GM23248 (cell line): ENCODE measurements at regions not wholly inside any gene's neighbourhood (a gene's known extent, or its start where the extent isn't known, plus 50 kb on each side); places are given as distances from the start of the nearest gene placed in this dataset.

Source experiments
- DNase-seq: peaks from one replicate; pipeline ENCODE4 v3.0.0-alpha.2; 2015
- H2AFZ ChIP-seq: fragments of 200-600 bp; sonication (generic); 2 replicates; pipeline ENCODE4 v1.6.1; 2016; ENCODE audit warnings: antibody characterized with exemption
- H3F3A ChIP-seq: fragments of 200-600 bp; sonication (generic); 2 replicates; pipeline ENCODE4 v1.6.1; 2016; ENCODE audit warnings: mild to moderate bottlenecking, antibody characterized with exemption, mixed run types; ENCODE audit not compliant: insufficient read depth
- H3K27ac ChIP-seq: fragments of 200-600 bp; sonication (generic); 2 replicates; pipeline ENCODE4 v1.5.1; 2016; ENCODE audit warnings: mild to moderate bottlenecking
- H3K27me3 ChIP-seq: fragments of 200-600 bp; sonication (generic); replicated peaks from 2 replicates; pipeline ENCODE4 v1.6.1; 2016; ENCODE audit warnings: mild to moderate bottlenecking; ENCODE audit not compliant: insufficient read depth
- H3K36me3 ChIP-seq: fragments of 200-600 bp; sonication (generic); 2 replicates; pipeline ENCODE4 v1.6.1; 2016; ENCODE audit warnings: low read depth, mild to moderate bottlenecking
- H3K4me1 ChIP-seq: fragments of 200-600 bp; sonication (generic); 2 replicates; pipeline ENCODE4 v1.6.1; 2016; ENCODE audit warnings: mild to moderate bottlenecking; ENCODE audit not compliant: insufficient read depth
- H3K4me2 ChIP-seq: fragments of 200-600 bp; sonication (generic); one replicate; pipeline ENCODE4 v1.6.1; 2016; ENCODE audit warnings: mild to moderate bottlenecking; ENCODE audit not compliant: unreplicated experiment
- H3K4me3 ChIP-seq: fragments of 200-600 bp; sonication (generic); 2 replicates; pipeline ENCODE4 v1.5.1; 2016; ENCODE audit warnings: mild to moderate bottlenecking
- H3K79me2 ChIP-seq: fragments of 200-600 bp; sonication (generic); 2 replicates; pipeline ENCODE4 v1.6.1; 2016; ENCODE audit warnings: mild to moderate bottlenecking; ENCODE audit not compliant: insufficient read depth
- H3K9ac ChIP-seq: fragments of 200-600 bp; sonication (generic); 2 replicates; pipeline ENCODE4 v1.6.1; 2016; ENCODE audit warnings: mild to moderate bottlenecking
- H3K9me2 ChIP-seq: fragments of 200-600 bp; sonication (generic); 2 replicates; pipeline ENCODE4 v1.6.1; 2016; ENCODE audit warnings: mixed run types, mild to moderate bottlenecking, moderate library complexity; ENCODE audit not compliant: insufficient read depth
- H3K9me3 ChIP-seq: fragments of 200-600 bp; sonication (generic); one replicate; pipeline ENCODE4 v1.6.1; 2017; ENCODE audit warnings: low read depth
- H4K20me1 ChIP-seq: fragments of 200-600 bp; sonication (generic); 2 replicates; pipeline ENCODE4 v1.6.0; 2016; ENCODE audit not compliant: insufficient read depth
- EZH2 ChIP-seq: fragments of 200-600 bp; sonication (generic); IDR thresholded peaks from 2 replicates; pipeline ENCODE4 v1.6.1; 2018; ENCODE audit warnings: antibody characterized with exemption, mild to moderate bottlenecking; ENCODE audit not compliant: insufficient read depth, poor library complexity, severe bottlenecking
- EZH2phosphoT487 ChIP-seq: fragments of 200-600 bp; sonication (generic); IDR thresholded peaks from 2 replicates; pipeline ENCODE4 v1.6.1; 2018; ENCODE audit warnings: antibody characterized with exemption, moderate library complexity, mild to moderate bottlenecking, low read depth; ENCODE audit not compliant: insufficient read depth
- WGBS, 2 experiments: methylation state at CpG; one replicate each; pipeline ENCODE4 v1.1.6; 2015 to 2017; ENCODE audit warnings: low lambda C conversion rate in 2 of 2, low coverage in 1 of 2; ENCODE audit errors: missing lambda C conversion rate in 2 of 2; 5-methylcytosine and 5-hydroxymethylcytosine counted together
- in situ Hi-C: fragments of 300-500 bp; cut with MboI; formaldehyde crosslinking; loops from 2 replicates; pipeline ENCODE4 v1.15.0; 2020

DNA sequence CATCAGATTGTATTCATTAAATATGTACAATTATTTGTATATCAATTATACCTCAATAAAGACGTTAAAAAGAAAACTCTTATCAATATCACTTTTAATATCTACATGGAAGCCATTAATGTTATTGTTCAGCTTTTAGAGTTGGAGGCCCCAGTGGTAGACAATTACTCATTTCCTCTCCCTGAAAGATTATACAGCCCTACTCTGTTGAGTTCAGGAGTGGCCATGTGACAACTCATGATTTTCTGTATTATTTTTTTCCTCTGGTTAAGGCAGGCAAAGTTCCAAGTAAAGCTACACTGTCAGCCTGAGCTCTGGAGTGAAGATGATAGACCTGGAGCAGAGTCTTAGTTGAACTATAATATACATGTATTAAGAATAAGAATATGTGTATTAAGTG, 247.9 kb upstream of the B3GALT2 start:
- Histone ChIP-seq H3K4me3 (no peak overlapping the region), H3K79me2 (no peaks in the 10 kb centered on the region), H3F3A (no peaks in the 10 kb centered on the region), H3K36me3 (no peaks in the 10 kb centered on the region), H3K27ac (no peak overlapping the region), H3K9ac (no peak overlapping the region), H3K4me1 (no peaks in the 10 kb centered on the region), H4K20me1 (no peaks in the 10 kb centered on the region), H3K4me2 (no peak overlapping the region), H3K27me3 (no peaks in the 10 kb centered on the region), H2AFZ (no peak overlapping the region), H3K9me2 (no peaks in the 10 kb centered on the region), H3K9me3 (no peaks in the 10 kb centered on the region)
- no peak for DNase-seq
- TF ChIP-seq EZH2 (no peak), EZH2phosphoT487 (no peak)
- in situ Hi-C loops, result no loop called here
- 43 to 47% methylated on average over 1 of the region's 1 CpG for WGBS, 2 experiments

DNA sequence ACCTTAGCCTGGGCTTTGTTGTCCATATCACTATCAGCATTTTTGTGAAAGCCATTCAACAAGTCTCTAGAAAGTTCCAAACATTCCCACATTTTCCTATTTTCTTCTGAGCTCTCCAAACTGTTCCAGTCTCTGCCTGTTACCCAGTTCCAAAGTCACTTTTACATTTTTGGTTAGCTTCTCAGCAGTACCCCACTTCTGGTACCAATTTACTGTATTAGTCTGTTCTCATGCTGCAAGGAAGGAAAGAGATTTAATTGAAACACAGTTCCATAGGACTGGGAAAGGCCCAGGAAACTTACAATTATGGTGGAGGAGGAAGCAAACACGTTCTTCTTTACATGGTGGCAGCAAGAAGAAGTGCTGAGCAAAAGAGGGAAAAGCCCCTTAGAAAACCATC, 247.2 kb upstream of the B3GALT2 start:
- Histone ChIP-seq H3K4me1 (no peaks in the 10 kb centered on the region), H3K27ac (no peak overlapping the region), H3K27me3 (no peaks in the 10 kb centered on the region), H3K9me3 (no peaks in the 10 kb centered on the region), H3K79me2 (no peaks in the 10 kb centered on the region), H3K4me2 (no peak overlapping the region), H3K9me2 (no peaks in the 10 kb centered on the region), H3F3A (no peaks in the 10 kb centered on the region), H4K20me1 (no peaks in the 10 kb centered on the region), H2AFZ (no peak overlapping the region), H3K4me3 (no peak overlapping the region), H3K36me3 (no peaks in the 10 kb centered on the region), H3K9ac (no peak overlapping the region)
- no peak for DNase-seq
- no peak for TF ChIP-seq EZH2phosphoT487
- no peak for TF ChIP-seq EZH2
- WGBS, 2 experiments, result 5 to 17% methylated on average over 1 of the region's 1 CpG
- in situ Hi-C loops, result no loop called here

GRCh38 chr1:193432979-193433587, 246.7 kb upstream of the B3GALT2 start:
- H3K4me3 ChIP-seq, result no peak overlapping the region
- H3K79me2 ChIP-seq, result no peaks in the 10 kb centered on the region
- TF ChIP-seq EZH2phosphoT487 (no peak), EZH2 (no peak)
- H3K27me3 ChIP-seq, result no peaks in the 10 kb centered on the region
- no peaks in the 10 kb centered on the region for H3F3A ChIP-seq
- H3K9ac ChIP-seq, result no peak overlapping the region
- no peaks in the 10 kb centered on the region for H3K4me1 ChIP-seq
- WGBS, 2 experiments, result 17 to 35% methylated on average over 3 of the region's 3 CpGs
- H3K27ac ChIP-seq, result no peak overlapping the region
- no peak for DNase-seq
- in situ Hi-C loops, result no loop called here
- H3K9me2 ChIP-seq, result no peaks in the 10 kb centered on the region
- H2AFZ ChIP-seq, result no peak overlapping the region
- H3K4me2 ChIP-seq, result no peak overlapping the region
- H3K36me3 ChIP-seq, result no peaks in the 10 kb centered on the region
- H3K9me3 ChIP-seq, result no peaks in the 10 kb centered on the region
- H4K20me1 ChIP-seq, result no peaks in the 10 kb centered on the region

DNA sequence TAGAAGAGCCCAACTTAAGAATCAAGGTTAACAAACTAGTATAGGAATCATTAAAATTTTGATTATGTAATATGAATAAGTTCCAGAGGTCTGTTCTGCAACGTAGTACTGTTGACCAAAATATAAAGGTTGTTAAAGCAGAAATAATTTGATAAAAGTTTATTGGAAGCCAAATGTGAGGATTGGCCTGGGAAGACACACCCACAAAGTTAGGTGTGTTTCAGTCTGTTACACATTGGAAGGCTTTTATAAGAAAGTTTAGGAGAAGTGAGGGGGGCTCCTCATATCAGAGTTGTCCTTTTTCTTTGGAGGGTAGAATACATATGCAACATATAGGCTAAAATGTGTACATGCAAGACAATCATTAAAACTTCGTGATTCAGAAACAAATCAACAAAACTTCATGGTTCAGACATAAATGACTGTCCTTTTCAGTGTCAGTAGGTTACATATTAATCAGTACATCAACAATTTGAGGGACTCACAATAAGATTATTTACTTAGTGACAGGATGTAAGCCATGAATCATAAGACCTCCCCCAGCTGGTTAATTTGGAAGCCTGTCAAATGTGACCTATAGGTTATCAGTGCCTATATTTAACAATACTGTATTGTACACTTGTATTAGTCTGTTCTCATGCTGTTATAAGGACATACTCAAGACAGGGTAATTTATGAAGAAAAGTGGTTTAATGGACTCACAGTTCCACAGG, 245.0 kb upstream of the B3GALT2 start:
- Histone ChIP-seq H3K9ac (no peak overlapping the region), H3K36me3 (no peaks in the 10 kb centered on the region), H3K4me2 (no peak overlapping the region), H4K20me1 (no peaks in the 10 kb centered on the region), H3K4me1 (no peaks in the 10 kb centered on the region), H3K9me2 (no peaks in the 10 kb centered on the region), H3K4me3 (no peak overlapping the region), H2AFZ (no peak overlapping the region), H3F3A (no peaks in the 10 kb centered on the region), H3K27me3 (no peaks in the 10 kb centered on the region), H3K9me3 (no peaks in the 10 kb centered on the region), H3K79me2 (no peaks in the 10 kb centered on the region), H3K27ac (no peak overlapping the region)
- no peak for DNase-seq
- in situ Hi-C loops, result no loop called here
- TF ChIP-seq EZH2 (no peak), EZH2phosphoT487 (no peak)
- 3 to 5% methylated on average over 2 of the region's 2 CpGs for WGBS, 2 experiments

- no peaks in the 10 kb centered on the region for H3K36me3 ChIP-seq
- H3K4me2 ChIP-seq, result no peak overlapping the region
- in situ Hi-C loops, result no loop called here
- no peak overlapping the region for H3K4me3 ChIP-seq
- no peaks in the 10 kb centered on the region for H3K4me1 ChIP-seq
- H3K9ac ChIP-seq, result no peak overlapping the region
- no peak for DNase-seq
- no peaks in the 10 kb centered on the region for H4K20me1 ChIP-seq
- H3F3A ChIP-seq, result no peaks in the 10 kb centered on the region
- no peaks in the 10 kb centered on the region for H3K9me2 ChIP-seq
- no peak for TF ChIP-seq EZH2phosphoT487
- no peak for TF ChIP-seq EZH2
- H3K9me3 ChIP-seq, result no peaks in the 10 kb centered on the region
- 74 to 82% methylated on average over 2 of the region's 2 CpGs for WGBS, 2 experiments
- no peak overlapping the region for H3K27ac ChIP-seq
- H2AFZ ChIP-seq, result no peak overlapping the region
- no peaks in the 10 kb centered on the region for H3K27me3 ChIP-seq
- H3K79me2 ChIP-seq, result no peaks in the 10 kb centered on the region
Measured at GRCh38 chr1:193427524-193427923, 241.1 kb upstream of the B3GALT2 start.
